HepG2 (cell line): ENCODE measurements at regions not wholly inside any gene's neighbourhood (a gene's known extent, or its start where the extent isn't known, plus 50 kb on each side); places are given as distances from the start of the nearest gene placed in this dataset.

ENCODE experiments used
- IRF2 ChIP-seq: IDR thresholded peaks from 2 replicates; pipeline ENCODE4 v1.6.1; 2018; ENCODE audit warnings: missing genetic modification reagents, missing compliant biosample characterization
- POLR2A ChIP-seq, 2 experiments: IDR thresholded peaks; 2 replicates each; pipeline ENCODE4 v1.6.1; 2011; ENCODE audit warnings: low read depth in 2 of 2, low read length in 2 of 2, mild to moderate bottlenecking in 1 of 2, moderate library complexity in 1 of 2; ENCODE audit not compliant: insufficient read depth in 1 of 2

- TF ChIP-seq IRF2 (CRISPR knock-in tag), result no peak
- TF ChIP-seq POLR2A (IDR thresholded peaks at IDR 0.05; ENCODE audit: insufficient read depth in 1 of 2, low read depth in 2 of 2, low read length in 2 of 2), result no peak
Measured at GRCh38 chr11:90884181-90884580, 661.3 kb upstream of the CHORDC1 start.
